ENCODE measurements at regions not wholly inside any gene's neighbourhood (a gene's known extent, or its start where the extent isn't known, plus 50 kb on each side); places are given as distances from the start of the nearest gene placed in this dataset.

DNA sequence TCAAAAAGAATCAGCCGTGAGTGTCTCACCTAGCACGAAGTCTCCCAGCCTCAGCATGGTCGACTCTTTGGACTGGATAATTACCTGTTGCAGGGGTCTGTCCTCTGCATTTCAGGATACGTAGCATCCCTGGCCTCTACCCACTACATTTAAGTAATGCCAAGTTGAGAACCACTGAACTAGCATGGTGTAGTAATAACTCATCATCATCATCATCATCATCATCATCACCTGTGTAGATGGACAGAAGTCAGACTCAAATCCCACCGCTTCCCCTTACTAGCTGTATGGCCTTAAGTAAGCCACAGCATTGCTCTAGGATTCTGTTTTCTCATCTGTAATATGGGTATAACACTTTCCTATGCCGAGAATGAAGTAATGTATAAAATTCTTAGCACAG, 373.1 kb upstream of the XYLT1 start:
- TF ChIP-seq, protein P1, sequence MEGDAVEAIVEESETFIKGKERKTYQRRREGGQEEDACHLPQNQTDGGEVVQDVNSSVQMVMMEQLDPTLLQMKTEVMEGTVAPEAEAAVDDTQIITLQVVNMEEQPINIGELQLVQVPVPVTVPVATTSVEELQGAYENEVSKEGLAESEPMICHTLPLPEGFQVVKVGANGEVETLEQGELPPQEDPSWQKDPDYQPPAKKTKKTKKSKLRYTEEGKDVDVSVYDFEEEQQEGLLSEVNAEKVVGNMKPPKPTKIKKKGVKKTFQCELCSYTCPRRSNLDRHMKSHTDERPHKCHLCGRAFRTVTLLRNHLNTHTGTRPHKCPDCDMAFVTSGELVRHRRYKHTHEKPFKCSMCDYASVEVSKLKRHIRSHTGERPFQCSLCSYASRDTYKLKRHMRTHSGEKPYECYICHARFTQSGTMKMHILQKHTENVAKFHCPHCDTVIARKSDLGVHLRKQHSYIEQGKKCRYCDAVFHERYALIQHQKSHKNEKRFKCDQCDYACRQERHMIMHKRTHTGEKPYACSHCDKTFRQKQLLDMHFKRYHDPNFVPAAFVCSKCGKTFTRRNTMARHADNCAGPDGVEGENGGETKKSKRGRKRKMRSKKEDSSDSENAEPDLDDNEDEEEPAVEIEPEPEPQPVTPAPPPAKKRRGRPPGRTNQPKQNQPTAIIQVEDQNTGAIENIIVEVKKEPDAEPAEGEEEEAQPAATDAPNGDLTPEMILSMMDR (IDR thresholded peaks at IDR 0.05), result no peak
- TF ChIP-seq POLR2A (IDR thresholded peaks at IDR 0.05), result no peak
- TF ChIP-seq POLR2AphosphoS5 (IDR thresholded peaks at IDR 0.05), result no peak

All from breast epithelium (tissue), 3 donors.